ENCODE measurements at regions not wholly inside any gene's neighbourhood (a gene's known extent, or its start where the extent isn't known, plus 50 kb on each side); places are given as distances from the start of the nearest gene placed in this dataset.

GRCh38 chr2:206846331-206846730, 80.9 kb downstream of the FASTKD2 start:
- H2BK12ac ChIP-seq (ENCODE audit: low read depth, low read length) = no peak overlapping the region
- no peak overlapping the region for H2BK120ac ChIP-seq (replicated peaks; ENCODE audit: low read depth, low read length)
- H3K4me1 ChIP-seq (replicated peaks in 1 of 4; ENCODE audit: control insufficient read depth in 3 of 4, insufficient read depth in 4 of 4, low read length in 3 of 4) = no peaks in the 10 kb centered on the region
- no peak overlapping the region for H3K4ac ChIP-seq (replicated peaks; ENCODE audit: insufficient read length, low read depth, low read length)
- no peaks in the 10 kb centered on the region for H3K36me3 ChIP-seq (ENCODE audit: control insufficient read depth in 2 of 4, insufficient read depth in 4 of 4, low read length in 3 of 4)
- no peak overlapping the region for H3K27ac ChIP-seq (ENCODE audit: low read depth, low read length)
- H4K20me1 ChIP-seq (replicated peaks in 1 of 2; ENCODE audit: control insufficient read depth in 1 of 2, insufficient read depth in 2 of 2, low read length in 2 of 2) = no peaks in the 10 kb centered on the region
- H3K9ac ChIP-seq (replicated peaks in 1 of 4; ENCODE audit: extremely low read depth in 1 of 4, low read depth in 3 of 4, low read length in 3 of 4) = no peak overlapping the region
- no peak for DNase-seq (ENCODE audit: low read depth in 1 of 2, low spot score in 2 of 2)
- no peak overlapping the region for H3K23ac ChIP-seq (ENCODE audit: insufficient read length)
- H2AFZ ChIP-seq (ENCODE audit: low read length) = no peak overlapping the region
- H2BK20ac ChIP-seq (ENCODE audit: low read length) = no peak overlapping the region
- H3K56ac ChIP-seq (replicated peaks; ENCODE audit: insufficient read length, low read depth, low read length) = no peak overlapping the region
- H4K5ac ChIP-seq (ENCODE audit: insufficient read length, low read depth, low read length) = no peak overlapping the region
- no peaks in the 10 kb centered on the region for H3K27me3 ChIP-seq (replicated peaks in 1 of 4; ENCODE audit: control insufficient read depth in 3 of 4, extremely low read depth in 1 of 4, insufficient read depth in 3 of 4, low read length in 3 of 4)
- CTCF ChIA-PET (ENCODE audit: partially characterized antibody) = interaction anchor here (1.6 kb wide), 1 partner anchor 14 kb away, joined by 7 read pairs; no protein-coding TSS in a partner anchor
- no peaks in the 10 kb centered on the region for H3K23me2 ChIP-seq (ENCODE audit: low read depth, low read length)
- 0 out of 2 replicates have a peak overlapping the region, but pooled peaks have one; percentile 14 for H2BK5ac ChIP-seq (ENCODE audit: low read depth, low read length)
- no peak overlapping the region for H3K18ac ChIP-seq (ENCODE audit: extremely low read depth, low read length)
- peak overlapping the region; percentile 46; the same call in 1 of the 2 replicates for H2BK15ac ChIP-seq (ENCODE audit: low read length)
- no peaks in the 10 kb centered on the region; a peak in 1 of 4 replicates for H3K9me3 ChIP-seq (ENCODE audit: insufficient read depth in 2 of 2, low read depth in 1 of 2, low read length in 1 of 2)
- H4K91ac ChIP-seq (replicated peaks; ENCODE audit: insufficient read length, low read length) = no peak overlapping the region
- WGBS, 2 experiments (ENCODE audit: extremely low coverage in 1 of 2, insufficient coverage in 1 of 2, insufficient read length in 1 of 2, insufficient replicate concordance in 2 of 2, low coverage in 1 of 2, low lambda C conversion rate in 2 of 2, missing lambda C conversion rate in 1 of 2) = 73% methylated on average over 3 of the region's 3 CpGs; no CpG with 5 or more reads in 1 of the 2 experiments
- H2AK5ac ChIP-seq (ENCODE audit: low read depth, low read length) = no peak overlapping the region
- no peak overlapping the region for H3K4me3 ChIP-seq (ENCODE audit: extremely low read depth in 1 of 4, insufficient read depth in 2 of 4, low read depth in 3 of 4, low read length in 4 of 4)
- no peaks in the 10 kb centered on the region for H3K79me2 ChIP-seq (ENCODE audit: control insufficient read depth in 1 of 2, insufficient read depth in 2 of 2, low read length in 2 of 2)
- no peaks in the 10 kb centered on the region; the same call in 1 of the 2 replicates for H3K79me1 ChIP-seq (ENCODE audit: low read depth, low read length)
- POLR2A ChIA-PET (ENCODE audit: partially characterized antibody) = no interaction called here
- H3K4me2 ChIP-seq (ENCODE audit: insufficient read depth in 1 of 2, low read depth in 2 of 2, low read length in 2 of 2) = no peak overlapping the region
- H3K14ac ChIP-seq (ENCODE audit: insufficient read length) = no peak overlapping the region
- H4K8ac ChIP-seq (ENCODE audit: extremely low read depth, insufficient read depth, low read length) = no peak overlapping the region
- FAIRE-seq = no peak
- TF ChIP-seq MAX (IDR thresholded peaks at IDR 0.05) (no peak), CREB1 (IDR thresholded peaks at IDR 0.05) (no peak), SP2 (IDR thresholded peaks at IDR 0.05; ENCODE audit: low read length) (no peak), TAF1 (IDR thresholded peaks at IDR 0.05; ENCODE audit: low read depth, low read length) (no peak), CHD2 (IDR thresholded peaks at IDR 0.05; ENCODE audit: low read length) (no peak), PHF8 (conservative IDR thresholded peaks at IDR 0.05; ENCODE audit: low read depth, low read length) (no peak), TCF12 (IDR thresholded peaks at IDR 0.05; ENCODE audit: low read depth, low read length) (no peak), TAF7 (optimal IDR thresholded peaks at IDR 0.05; ENCODE audit: borderline replicate concordance, low read depth, low read length) (no peak)
